ENCODE measurements at regions not wholly inside any gene's neighbourhood (a gene's known extent, or its start where the extent isn't known, plus 50 kb on each side); places are given as distances from the start of the nearest gene placed in this dataset.

GRCh38 chr1:170221031-170221430, 75.3 kb downstream of the NTMT2 start:
- no peak for ATAC-seq
- in situ Hi-C loops (cut with MboI) = no loop called here

More at GRCh38 chr1:170221031-170221430, 75.3 kb downstream of the NTMT2 start:
- no peaks in the 10 kb centered on the region for H4K20me1 ChIP-seq (replicated peaks; ENCODE audit: control insufficient read depth, insufficient read depth, low read length)
- no TSS peak for BruUV-seq (replicated peaks)
- no peak overlapping the region for H2AFZ ChIP-seq (ENCODE audit: low read depth, low read length)
- H3K4me3 ChIP-seq = no peak overlapping the region
- DNase-seq (ENCODE audit: extremely low read depth in 1 of 4, low spot score in 3 of 4) = no peak
- FAIRE-seq = no peak
- no peaks in the 10 kb centered on the region for H3K4me1 ChIP-seq (replicated peaks in 1 of 2; ENCODE audit: control insufficient read depth in 2 of 2, insufficient read depth in 2 of 2, low read length in 2 of 2)
- no peaks in the 10 kb centered on the region for H3K79me2 ChIP-seq (ENCODE audit: control insufficient read depth, insufficient read depth, low read length)
- H3K36me3 ChIP-seq (ENCODE audit: control insufficient read depth, insufficient read depth, low read length) = no peaks in the 10 kb centered on the region
- POLR2A ChIA-PET = no interaction called here
- H3K9me1 ChIP-seq (ENCODE audit: control insufficient read depth, insufficient read depth, low read length) = no peaks in the 10 kb centered on the region
- TF ChIP-seq ELK3 (CRISPR knock-in tag; IDR thresholded peaks at IDR 0.05) (no peak), ZBTB9 (CRISPR knock-in tag; IDR thresholded peaks at IDR 0.05) (no peak), YBX1 (IDR thresholded peaks at IDR 0.05) (no peak), SP2 (IDR thresholded peaks at IDR 0.05; ENCODE audit: extremely low read depth, low read depth, low read length, poor library complexity, severe bottlenecking) (no peak), ZNF584 (CRISPR knock-in tag; IDR thresholded peaks at IDR 0.05; ENCODE audit: low read depth) (no peak), ARID2 (IDR thresholded peaks at IDR 0.05) (no peak)
- intact Hi-C loops (cut with micrococcal nuclease) = no loop called here
- H3K9ac ChIP-seq (ENCODE audit: insufficient read depth in 1 of 2, low read depth in 2 of 2, low read length in 2 of 2) = no peak overlapping the region
- no peak overlapping the region for H3K4me2 ChIP-seq (ENCODE audit: insufficient read depth, low read length)
- CTCF ChIA-PET (ENCODE audit: low intra/inter-chr PET ratio) = no interaction called here
- H3K9me3 ChIP-seq (replicated peaks; ENCODE audit: control insufficient read depth, insufficient read depth, low read depth, low read length) = no peaks in the 10 kb centered on the region
- WGBS (ENCODE audit: insufficient coverage, low coverage, missing lambda C conversion rate) = 5% methylated on average over 2 of the region's 2 CpGs
- H3K27me3 ChIP-seq (ENCODE audit: control insufficient read depth in 2 of 2, insufficient read depth in 2 of 2, low read length in 2 of 2) = no peaks in the 10 kb centered on the region
- H3K27ac ChIP-seq (ENCODE audit: extremely low read depth, low read depth, low read length) = no peak overlapping the region
